Lower leg skin (tissue), 4 donors: ENCODE measurements at regions not wholly inside any gene's neighbourhood (a gene's known extent, or its start where the extent isn't known, plus 50 kb on each side); places are given as distances from the start of the nearest gene placed in this dataset.

Source experiments
- DNase-seq, 2 donors: peaks; one replicate each; pipeline ENCODE4 v3.0.0-alpha.2; 2019; ENCODE audit warnings: low spot score in 2 of 2
- H3K4me3 ChIP-seq: fragments of 200-600 bp; sonication (generic); 2 replicates; pipeline ENCODE4 v1.5.1; 2017; ENCODE audit warnings: mild to moderate bottlenecking, low read depth; ENCODE audit not compliant: poor library complexity, severe bottlenecking
- POLR2A ChIP-seq, 2 donors: fragments of 450-650 bp; IDR thresholded peaks; one replicate each; pipeline ENCODE4 v1.6.1; 2016 to 2017; ENCODE audit warnings: antibody characterized with exemption in 2 of 2, mild to moderate bottlenecking in 1 of 2, moderate library complexity in 1 of 2
- WGBS, 2 donors: methylation state at CpG; one replicate each; pipeline ENCODE4 v1.1.5; 2018; 5-methylcytosine and 5-hydroxymethylcytosine counted together
- intact Hi-C: fragments of 100-400 bp; cut with DNase I; formaldehyde crosslinking; loops from one replicate; pipeline ENCODE4 v1.15.0; 2023; ENCODE audit warnings: low total_unique reads
- TF ChIP-seq, protein P1 (sequence below), 3 donors: fragments of 450-650 bp; IDR thresholded peaks; one replicate each; pipeline ENCODE4 v1.5.1; 2016; ENCODE audit warnings: antibody characterized with exemption in 3 of 3, mild to moderate bottlenecking in 3 of 3, moderate library complexity in 2 of 3

DNA sequence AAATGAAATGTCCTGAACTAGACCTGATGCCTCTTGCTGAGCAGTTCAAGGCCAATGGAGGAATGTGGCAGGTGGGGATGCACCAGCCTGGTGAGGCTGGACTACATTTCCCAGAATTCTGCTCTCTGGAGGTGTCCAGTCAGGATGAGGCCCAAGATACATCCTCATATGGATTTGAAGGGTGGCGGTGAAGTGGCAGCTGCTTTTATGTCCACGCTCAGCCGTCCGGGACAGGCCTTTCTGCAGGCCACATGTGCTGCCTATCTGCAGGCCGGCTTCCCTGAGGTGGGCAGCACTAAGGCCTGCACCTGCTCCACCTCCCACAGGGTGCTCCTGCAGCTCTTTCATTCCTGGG, 230.2 kb downstream of the BCL11B start:
- WGBS, 2 donors, result 95 to 100% methylated on average over 5 of the region's 5 CpGs
- TF ChIP-seq, protein P1, sequence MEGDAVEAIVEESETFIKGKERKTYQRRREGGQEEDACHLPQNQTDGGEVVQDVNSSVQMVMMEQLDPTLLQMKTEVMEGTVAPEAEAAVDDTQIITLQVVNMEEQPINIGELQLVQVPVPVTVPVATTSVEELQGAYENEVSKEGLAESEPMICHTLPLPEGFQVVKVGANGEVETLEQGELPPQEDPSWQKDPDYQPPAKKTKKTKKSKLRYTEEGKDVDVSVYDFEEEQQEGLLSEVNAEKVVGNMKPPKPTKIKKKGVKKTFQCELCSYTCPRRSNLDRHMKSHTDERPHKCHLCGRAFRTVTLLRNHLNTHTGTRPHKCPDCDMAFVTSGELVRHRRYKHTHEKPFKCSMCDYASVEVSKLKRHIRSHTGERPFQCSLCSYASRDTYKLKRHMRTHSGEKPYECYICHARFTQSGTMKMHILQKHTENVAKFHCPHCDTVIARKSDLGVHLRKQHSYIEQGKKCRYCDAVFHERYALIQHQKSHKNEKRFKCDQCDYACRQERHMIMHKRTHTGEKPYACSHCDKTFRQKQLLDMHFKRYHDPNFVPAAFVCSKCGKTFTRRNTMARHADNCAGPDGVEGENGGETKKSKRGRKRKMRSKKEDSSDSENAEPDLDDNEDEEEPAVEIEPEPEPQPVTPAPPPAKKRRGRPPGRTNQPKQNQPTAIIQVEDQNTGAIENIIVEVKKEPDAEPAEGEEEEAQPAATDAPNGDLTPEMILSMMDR (IDR thresholded peaks at IDR 0.05), result no peak
- TF ChIP-seq POLR2A (IDR thresholded peaks at IDR 0.05), result no peak
- peak in 1 of 2 donors; percentile 37 for DNase-seq
- intact Hi-C loops, result no loop called here
- H3K4me3 ChIP-seq, result no peak overlapping the region

DNA sequence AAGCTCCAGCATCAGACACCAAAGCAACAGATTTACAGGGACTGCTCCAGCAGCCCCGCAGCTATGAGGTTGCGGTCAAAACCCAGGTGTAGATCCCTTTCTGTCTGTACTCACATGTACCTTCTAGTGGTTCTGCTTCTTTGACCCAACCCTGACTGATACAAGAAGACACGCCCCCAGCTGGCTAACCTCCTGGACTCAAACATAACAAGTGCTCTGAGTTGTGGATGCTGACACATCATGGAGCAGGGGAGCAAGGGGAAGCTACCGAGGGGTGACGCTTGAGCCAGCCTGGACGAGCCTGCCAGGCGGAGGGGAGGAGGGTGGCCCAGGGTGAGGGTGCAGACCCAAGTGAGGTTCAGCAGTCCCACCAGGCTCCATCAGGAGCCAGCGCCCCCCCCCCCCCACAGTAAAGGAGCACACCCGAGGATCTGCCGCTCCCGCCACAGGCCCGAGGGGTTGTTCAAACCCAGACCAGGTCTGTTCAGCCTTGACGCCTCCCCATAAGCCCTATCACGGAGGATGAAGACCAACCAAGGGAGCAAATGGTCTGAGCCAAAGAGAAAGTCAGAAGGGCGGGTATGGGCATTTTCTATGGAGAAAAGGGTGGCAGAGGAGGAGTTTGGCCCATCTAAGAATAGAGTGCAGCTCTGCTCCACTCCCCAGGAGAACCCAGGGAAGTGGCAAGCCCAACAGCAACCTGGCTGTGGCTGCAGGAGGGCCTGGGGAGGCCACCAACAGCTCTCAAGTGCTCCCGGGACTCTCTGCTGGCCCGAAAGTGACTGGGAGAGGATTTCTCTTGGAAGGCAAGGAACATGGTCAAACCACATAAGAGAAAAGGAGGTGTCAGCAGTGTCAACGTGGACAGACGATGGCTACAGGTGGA, 229.4 kb downstream of the BCL11B start:
- 81% methylated on average over 18 to 19 of the region's 19 CpGs for WGBS, 2 donors
- DNase-seq, result peak in 1 of 2 donors; percentile 78
- TF ChIP-seq, protein P1 (IDR thresholded peaks at IDR 0.05), result no peak
- TF ChIP-seq POLR2A (IDR thresholded peaks at IDR 0.05), result no peak
- no peak overlapping the region for H3K4me3 ChIP-seq
- intact Hi-C loops, result no loop called here

DNA sequence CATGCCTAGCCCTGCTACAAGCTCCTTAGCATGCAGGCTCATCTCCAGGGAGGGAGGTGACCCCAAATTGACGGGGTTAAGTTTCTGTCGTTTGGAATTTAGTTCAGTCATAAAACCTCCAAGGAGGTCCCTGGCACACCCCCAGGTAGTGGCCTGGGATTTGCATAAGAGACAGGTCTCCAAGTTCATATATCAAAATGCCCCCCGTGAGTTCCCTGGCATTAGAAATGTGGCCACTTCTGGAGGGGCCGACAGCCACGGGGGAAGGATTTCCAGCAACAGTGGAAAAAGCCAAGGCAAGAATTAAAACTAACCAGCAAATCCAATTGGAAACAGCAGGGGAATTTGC, 228.8 kb downstream of the BCL11B start:
- TF ChIP-seq, protein P1 (IDR thresholded peaks at IDR 0.05), result no peak
- TF ChIP-seq POLR2A (IDR thresholded peaks at IDR 0.05), result no peak
- WGBS, 2 donors, result 38 to 42% methylated on average over 5 of the region's 5 CpGs
- intact Hi-C loops, result no loop called here
- H3K4me3 ChIP-seq, result no peak overlapping the region
- peak in 1 of 2 donors; percentile 83 for DNase-seq

DNA sequence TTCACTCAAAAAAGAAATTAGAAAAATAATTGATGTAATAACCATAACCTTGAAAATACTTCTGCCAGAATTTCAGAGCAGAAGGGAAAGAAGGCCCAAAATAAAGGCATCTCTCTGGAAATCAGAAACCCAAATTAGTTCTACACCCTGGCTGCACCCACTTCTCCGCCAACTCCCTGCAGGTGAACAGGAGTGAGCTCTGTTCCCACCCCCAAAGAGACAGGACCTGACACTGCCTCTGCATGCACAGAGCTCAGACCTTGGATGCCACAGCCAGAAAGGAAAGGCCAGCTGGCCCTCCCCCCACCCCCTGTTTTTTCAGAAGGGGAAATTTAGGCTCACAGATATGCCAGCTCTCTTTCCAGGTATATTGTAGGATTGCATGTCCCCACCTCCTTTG, 228.2 kb downstream of the BCL11B start:
- WGBS, 2 donors, result 68 to 70% methylated on average over 1 of the region's 1 CpG
- DNase-seq, result peak in 1 of 2 donors; percentile 76
- intact Hi-C loops, result no loop called here
- TF ChIP-seq POLR2A (IDR thresholded peaks at IDR 0.05), result no peak
- TF ChIP-seq, protein P1 (IDR thresholded peaks at IDR 0.05), result no peak
- no peak overlapping the region for H3K4me3 ChIP-seq

DNA sequence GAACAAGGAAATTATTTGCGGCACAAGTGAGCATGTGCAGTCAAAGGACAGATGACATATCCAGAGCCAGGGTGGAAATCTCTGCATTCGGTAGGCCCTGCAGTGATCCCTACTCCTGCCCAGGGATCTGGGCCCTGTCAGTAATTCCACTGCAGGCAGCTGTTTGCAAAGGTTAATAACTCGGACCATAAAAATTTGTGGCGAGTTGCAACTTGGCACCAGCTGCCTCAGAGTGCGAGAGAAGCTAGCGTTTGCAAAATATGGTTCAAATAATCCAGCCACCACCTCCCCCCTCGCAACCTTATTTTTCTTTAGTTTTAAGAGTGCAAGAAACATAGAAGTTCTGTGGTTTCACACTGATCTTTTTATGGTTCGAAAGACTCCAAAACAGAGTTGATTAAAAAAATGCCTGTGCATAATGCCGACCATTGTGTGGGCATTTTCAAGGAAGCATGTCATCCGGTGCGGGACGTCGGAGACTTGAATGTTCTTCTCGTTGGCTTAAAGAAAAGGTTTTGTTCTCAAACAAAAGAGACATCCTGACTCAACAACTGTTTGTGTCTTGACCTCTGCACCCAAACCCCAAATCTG, 224.5 kb downstream of the BCL11B start:
- no peak overlapping the region for H3K4me3 ChIP-seq
- 51 to 61% methylated on average over 14 of the region's 14 CpGs for WGBS, 2 donors
- TF ChIP-seq, protein P1 (IDR thresholded peaks at IDR 0.05), result no peak
- no peak for TF ChIP-seq POLR2A (IDR thresholded peaks at IDR 0.05)
- DNase-seq, result peak in 1 of 2 donors; percentile 58
- intact Hi-C loops, result no loop called here
